ENCODE measurements at regions not wholly inside any gene's neighbourhood (a gene's known extent, or its start where the extent isn't known, plus 50 kb on each side); places are given as distances from the start of the nearest gene placed in this dataset.

DNA sequence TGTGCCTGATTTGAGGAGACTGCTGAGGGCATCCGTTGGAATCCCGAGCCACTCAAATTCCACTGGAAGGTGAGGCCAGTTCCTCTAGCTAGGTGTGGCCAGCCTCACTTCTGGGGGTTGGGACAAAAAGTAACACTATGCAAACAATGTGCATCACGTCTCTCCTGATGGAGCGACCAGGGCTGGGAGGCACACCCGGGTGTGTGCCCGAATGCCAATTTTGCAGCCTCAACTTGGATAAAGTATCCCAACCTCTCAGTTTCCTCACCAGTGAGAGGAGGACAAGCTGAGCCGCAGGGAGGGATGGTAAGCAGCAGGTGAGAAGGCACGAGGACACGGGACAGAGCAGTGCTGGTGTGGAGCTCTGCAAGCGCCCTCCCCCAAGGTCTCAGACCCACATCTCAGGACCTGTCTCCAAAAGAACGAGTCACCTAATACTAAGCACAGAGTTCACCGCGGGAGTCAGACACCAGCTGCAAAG lies 218.3 kb downstream of the HAUS1 start:
- Histone ChIP-seq H2AFZ (ENCODE audit: low read length) (no peak overlapping the region), H4K20me1 (ENCODE audit: insufficient read depth, low read length) (no peaks in the 10 kb centered on the region), H3K4me2 (ENCODE audit: insufficient read depth, low read length) (no peak overlapping the region), H3K36me3 (ENCODE audit: insufficient read depth, low read length) (no peaks in the 10 kb centered on the region), H3K9me3 (ENCODE audit: low read depth, low read length) (no peaks in the 10 kb centered on the region), H3K27me3 (ENCODE audit: insufficient read depth, low read length) (no peaks in the 10 kb centered on the region), H3K4me1 (ENCODE audit: insufficient read depth, low read length) (peaks cover 22% of the 10 kb centered on the region), H3K79me2 (ENCODE audit: insufficient read depth, low read length) (no peaks in the 10 kb centered on the region), H3K4me3 (ENCODE audit: insufficient read depth, low read length) (no peak overlapping the region), H3K27ac (ENCODE audit: low read depth, low read length) (no peak overlapping the region)
- DNase-seq (ENCODE audit: insufficient read length, low spot score, missing footprints): no peak
- TF ChIP-seq, protein P1, sequence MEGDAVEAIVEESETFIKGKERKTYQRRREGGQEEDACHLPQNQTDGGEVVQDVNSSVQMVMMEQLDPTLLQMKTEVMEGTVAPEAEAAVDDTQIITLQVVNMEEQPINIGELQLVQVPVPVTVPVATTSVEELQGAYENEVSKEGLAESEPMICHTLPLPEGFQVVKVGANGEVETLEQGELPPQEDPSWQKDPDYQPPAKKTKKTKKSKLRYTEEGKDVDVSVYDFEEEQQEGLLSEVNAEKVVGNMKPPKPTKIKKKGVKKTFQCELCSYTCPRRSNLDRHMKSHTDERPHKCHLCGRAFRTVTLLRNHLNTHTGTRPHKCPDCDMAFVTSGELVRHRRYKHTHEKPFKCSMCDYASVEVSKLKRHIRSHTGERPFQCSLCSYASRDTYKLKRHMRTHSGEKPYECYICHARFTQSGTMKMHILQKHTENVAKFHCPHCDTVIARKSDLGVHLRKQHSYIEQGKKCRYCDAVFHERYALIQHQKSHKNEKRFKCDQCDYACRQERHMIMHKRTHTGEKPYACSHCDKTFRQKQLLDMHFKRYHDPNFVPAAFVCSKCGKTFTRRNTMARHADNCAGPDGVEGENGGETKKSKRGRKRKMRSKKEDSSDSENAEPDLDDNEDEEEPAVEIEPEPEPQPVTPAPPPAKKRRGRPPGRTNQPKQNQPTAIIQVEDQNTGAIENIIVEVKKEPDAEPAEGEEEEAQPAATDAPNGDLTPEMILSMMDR (IDR thresholded peaks at IDR 0.05; ENCODE audit: extremely low read depth, low read depth, low read length): no peak

GRCh38 chr18:46322941-46323340 lies 218.8 kb downstream of the HAUS1 start:
- H3K27me3 ChIP-seq (ENCODE audit: insufficient read depth, low read length): no peaks in the 10 kb centered on the region
- H3K4me1 ChIP-seq (ENCODE audit: insufficient read depth, low read length): peaks cover 22% of the 10 kb centered on the region
- H3K4me2 ChIP-seq (ENCODE audit: insufficient read depth, low read length): no peak overlapping the region
- no peaks in the 10 kb centered on the region for H4K20me1 ChIP-seq (ENCODE audit: insufficient read depth, low read length)
- no peaks in the 10 kb centered on the region for H3K9me3 ChIP-seq (ENCODE audit: low read depth, low read length)
- H3K36me3 ChIP-seq (ENCODE audit: insufficient read depth, low read length): no peaks in the 10 kb centered on the region
- TF ChIP-seq, protein P1 (IDR thresholded peaks at IDR 0.05; ENCODE audit: extremely low read depth, low read depth, low read length): no peak
- H3K27ac ChIP-seq (ENCODE audit: low read depth, low read length): no peak overlapping the region
- H3K79me2 ChIP-seq (ENCODE audit: insufficient read depth, low read length): no peaks in the 10 kb centered on the region
- DNase-seq (ENCODE audit: insufficient read length, low spot score, missing footprints): no peak
- no peak overlapping the region for H2AFZ ChIP-seq (ENCODE audit: low read length)
- H3K4me3 ChIP-seq (ENCODE audit: insufficient read depth, low read length): no peak overlapping the region

DNA sequence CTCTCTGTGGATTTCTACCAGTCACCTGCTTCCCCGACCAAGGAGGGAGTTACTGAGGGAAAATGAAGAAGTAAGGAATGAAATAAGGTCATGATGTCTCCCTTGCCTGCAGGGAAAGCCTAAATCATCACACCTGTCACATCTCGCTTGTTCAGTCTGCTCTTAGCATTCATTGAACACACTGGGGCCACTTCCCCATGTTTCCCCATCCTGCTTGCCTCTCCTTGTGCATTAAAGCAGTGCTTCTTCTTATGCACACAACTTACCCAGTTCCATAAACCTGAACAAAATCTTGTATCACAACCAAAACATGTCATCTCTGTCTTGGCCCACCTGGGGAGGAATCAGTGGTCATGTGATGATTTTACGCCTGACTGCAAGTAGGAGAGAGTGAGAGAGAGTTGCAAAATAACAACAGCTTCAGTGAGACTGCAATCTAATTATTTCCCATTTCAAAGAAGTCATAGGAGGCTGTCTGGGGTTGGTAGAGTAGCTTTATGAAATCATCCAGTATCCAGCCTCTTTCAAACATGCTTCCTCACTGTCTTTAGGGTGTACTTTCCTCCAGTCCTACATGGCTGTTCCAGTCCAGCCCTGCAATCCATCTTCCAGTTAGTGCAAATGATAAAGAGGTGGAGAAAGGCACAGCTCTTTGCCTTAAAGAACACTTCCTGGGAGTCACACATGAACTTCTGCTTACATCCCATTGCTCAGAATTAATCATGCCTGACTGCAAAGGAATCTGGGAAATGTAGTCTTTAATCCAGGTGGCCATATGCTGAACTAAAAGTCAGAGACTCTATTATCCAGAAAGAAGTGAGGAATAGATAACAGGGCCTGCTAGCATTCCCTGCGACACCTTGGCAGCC lies 220.1 kb downstream of the HAUS1 start:
- H3K27ac ChIP-seq (ENCODE audit: low read depth, low read length): no peak overlapping the region

GRCh38 chr18:46325895-46326294 lies 221.7 kb downstream of the HAUS1 start:
- no peaks in the 10 kb centered on the region for H3K36me3 ChIP-seq (ENCODE audit: insufficient read depth, low read length)
- TF ChIP-seq, protein P1 (IDR thresholded peaks at IDR 0.05; ENCODE audit: extremely low read depth, low read depth, low read length): no peak
- DNase-seq (ENCODE audit: insufficient read length, low spot score, missing footprints): no peak
- H3K4me1 ChIP-seq (ENCODE audit: insufficient read depth, low read length): peaks cover 18% of the 10 kb centered on the region
- H4K20me1 ChIP-seq (ENCODE audit: insufficient read depth, low read length): no peaks in the 10 kb centered on the region
- no peak overlapping the region for H3K4me2 ChIP-seq (ENCODE audit: insufficient read depth, low read length)
- H3K79me2 ChIP-seq (ENCODE audit: insufficient read depth, low read length): no peaks in the 10 kb centered on the region
- H2AFZ ChIP-seq (ENCODE audit: low read length): no peak overlapping the region
- H3K27me3 ChIP-seq (ENCODE audit: insufficient read depth, low read length): peaks cover 16% of the 10 kb centered on the region
- no peak overlapping the region for H3K4me3 ChIP-seq (ENCODE audit: insufficient read depth, low read length)
- no peak overlapping the region for H3K27ac ChIP-seq (ENCODE audit: low read depth, low read length)
- H3K9me3 ChIP-seq (ENCODE audit: low read depth, low read length): no peaks in the 10 kb centered on the region

More for the DNA sequence above, 220.1 kb downstream of the HAUS1 start:
- peak overlapping the region; percentile 10 for H3K4me2 ChIP-seq (ENCODE audit: insufficient read depth, low read length)
- H3K9me3 ChIP-seq (ENCODE audit: low read depth, low read length): no peaks in the 10 kb centered on the region
- TF ChIP-seq, protein P1 (IDR thresholded peaks at IDR 0.05; ENCODE audit: extremely low read depth, low read depth, low read length): no peak
- H3K79me2 ChIP-seq (ENCODE audit: insufficient read depth, low read length): no peaks in the 10 kb centered on the region
- H3K27me3 ChIP-seq (ENCODE audit: insufficient read depth, low read length): peaks cover 11% of the 10 kb centered on the region
- H3K4me1 ChIP-seq (ENCODE audit: insufficient read depth, low read length): peaks cover 22% of the 10 kb centered on the region
- H3K36me3 ChIP-seq (ENCODE audit: insufficient read depth, low read length): no peaks in the 10 kb centered on the region
- peak overlapping the region; percentile 75 for H2AFZ ChIP-seq (ENCODE audit: low read length)
- H3K4me3 ChIP-seq (ENCODE audit: insufficient read depth, low read length): no peak overlapping the region
- peak; percentile 90 for DNase-seq (ENCODE audit: insufficient read length, low spot score, missing footprints)
- no peaks in the 10 kb centered on the region for H4K20me1 ChIP-seq (ENCODE audit: insufficient read depth, low read length)

Data from osteoblast (primary cell).